KOPT-K1 (cell line): ENCODE measurements at regions not wholly inside any gene's neighbourhood (a gene's known extent, or its start where the extent isn't known, plus 50 kb on each side); places are given as distances from the start of the nearest gene placed in this dataset.

Source experiments
- H3K27ac ChIP-seq: fragments of 200-600 bp; sonication (generic); 2 replicates; pipeline ENCODE4 v1.5.1; 2016; ENCODE audit warnings: antibody characterized with exemption, mild to moderate bottlenecking, low read depth, low read length; ENCODE audit not compliant: poor library complexity, severe bottlenecking
- H3K36me3 ChIP-seq: fragments of 200-600 bp; sonication (generic); 2 replicates; pipeline ENCODE4 v1.5.1; 2017; ENCODE audit warnings: antibody characterized with exemption, mild to moderate bottlenecking, low read length, moderate library complexity; ENCODE audit not compliant: insufficient read depth
- H3K9me3 ChIP-seq: fragments of 200-600 bp; sonication (generic); 2 replicates; pipeline ENCODE4 v1.5.1; 2017; ENCODE audit warnings: antibody characterized with exemption, low read length, mild to moderate bottlenecking; ENCODE audit not compliant: insufficient read depth, poor library complexity, severe bottlenecking

DNA sequence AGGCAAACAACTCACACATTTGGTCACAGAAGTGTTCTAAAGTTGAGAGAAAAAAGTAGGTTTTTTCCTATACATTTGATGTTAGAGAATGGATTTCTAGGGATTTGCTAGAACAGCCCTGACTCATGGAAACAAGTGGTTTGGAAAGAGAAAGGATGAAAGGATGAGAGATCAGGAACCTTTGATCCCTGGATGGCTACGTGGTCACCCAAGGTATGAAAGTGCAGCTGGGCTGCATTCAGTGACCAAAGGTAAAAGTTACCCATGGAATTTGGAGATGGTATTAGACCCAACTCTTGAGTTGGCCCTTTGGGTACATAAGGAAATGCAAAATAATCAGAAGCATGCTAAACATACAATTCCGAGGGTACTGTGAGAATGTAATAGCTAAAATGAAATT is 61.3 kb upstream of the SPIN1 start:
- no peak overlapping the region for H3K27ac ChIP-seq
- no peaks in the 10 kb centered on the region for H3K36me3 ChIP-seq
- no peaks in the 10 kb centered on the region for H3K9me3 ChIP-seq

GRCh38 chr9:88326015-88326414 is 62.2 kb upstream of the SPIN1 start:
- H3K9me3 ChIP-seq, result no peaks in the 10 kb centered on the region
- peak overlapping the region; percentile 91 for H3K27ac ChIP-seq
- H3K36me3 ChIP-seq, result no peaks in the 10 kb centered on the region

DNA sequence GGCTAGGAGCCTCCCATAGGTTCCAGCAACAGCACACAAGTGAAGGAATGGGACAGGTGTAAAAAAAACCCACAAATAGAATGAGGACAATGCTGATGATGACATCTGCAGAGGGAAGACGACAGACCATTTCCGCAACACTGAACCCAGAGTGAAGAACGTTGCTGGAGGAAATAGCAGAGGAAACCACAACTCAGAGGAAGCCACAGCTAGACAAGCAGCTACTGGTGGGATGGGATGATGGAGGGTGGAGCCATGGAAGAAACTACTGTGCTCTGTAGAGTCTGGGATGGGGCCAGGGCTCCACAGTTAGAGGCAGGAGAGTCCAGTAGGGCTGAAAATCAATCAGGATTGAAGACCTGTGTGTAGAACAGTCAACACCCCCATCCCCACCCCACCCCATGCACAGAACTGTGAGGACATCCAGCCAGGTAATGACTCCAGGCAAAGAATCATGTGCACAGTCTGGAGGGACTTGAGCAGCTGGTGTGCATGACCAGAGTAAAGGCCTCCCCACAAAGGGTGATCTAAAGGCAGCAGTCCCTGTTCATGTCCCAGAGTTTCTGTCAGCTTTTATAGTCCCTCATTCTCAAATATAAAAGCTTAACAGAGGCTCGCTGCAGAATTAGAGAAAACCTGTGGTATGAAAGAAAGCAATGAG is 65.2 kb upstream of the SPIN1 start:
- no peaks in the 10 kb centered on the region for H3K36me3 ChIP-seq
- peak overlapping the region; percentile 91 for H3K27ac ChIP-seq
- no peaks in the 10 kb centered on the region for H3K9me3 ChIP-seq

DNA sequence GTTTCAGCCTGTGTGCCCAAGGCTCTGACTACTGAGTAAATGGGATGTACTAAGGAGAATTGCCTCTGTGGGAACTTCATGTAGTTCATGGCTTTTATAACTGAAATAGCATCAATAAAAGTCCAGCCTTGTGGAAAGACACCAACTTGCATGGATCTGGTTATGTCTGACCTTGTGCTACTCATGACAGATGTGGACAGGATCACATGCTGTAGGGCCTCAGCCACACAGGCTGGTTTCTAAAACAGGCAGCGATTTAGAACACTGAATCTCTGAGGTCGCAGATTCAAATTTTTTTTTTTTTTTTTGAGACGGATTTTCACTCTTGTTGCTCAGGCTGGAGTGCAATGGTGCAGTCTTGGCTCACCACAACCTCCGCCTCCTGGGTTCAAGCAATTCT is 66.5 kb upstream of the SPIN1 start:
- H3K36me3 ChIP-seq, result no peaks in the 10 kb centered on the region
- H3K9me3 ChIP-seq, result no peaks in the 10 kb centered on the region
- peak overlapping the region; percentile 91 for H3K27ac ChIP-seq

- no peaks in the 10 kb centered on the region for H3K36me3 ChIP-seq
- peak overlapping the region; percentile 91 for H3K27ac ChIP-seq
- no peaks in the 10 kb centered on the region for H3K9me3 ChIP-seq
These were observed 67.4 kb upstream of the SPIN1 start for GRCh38 chr9:88320748-88321415.

DNA sequence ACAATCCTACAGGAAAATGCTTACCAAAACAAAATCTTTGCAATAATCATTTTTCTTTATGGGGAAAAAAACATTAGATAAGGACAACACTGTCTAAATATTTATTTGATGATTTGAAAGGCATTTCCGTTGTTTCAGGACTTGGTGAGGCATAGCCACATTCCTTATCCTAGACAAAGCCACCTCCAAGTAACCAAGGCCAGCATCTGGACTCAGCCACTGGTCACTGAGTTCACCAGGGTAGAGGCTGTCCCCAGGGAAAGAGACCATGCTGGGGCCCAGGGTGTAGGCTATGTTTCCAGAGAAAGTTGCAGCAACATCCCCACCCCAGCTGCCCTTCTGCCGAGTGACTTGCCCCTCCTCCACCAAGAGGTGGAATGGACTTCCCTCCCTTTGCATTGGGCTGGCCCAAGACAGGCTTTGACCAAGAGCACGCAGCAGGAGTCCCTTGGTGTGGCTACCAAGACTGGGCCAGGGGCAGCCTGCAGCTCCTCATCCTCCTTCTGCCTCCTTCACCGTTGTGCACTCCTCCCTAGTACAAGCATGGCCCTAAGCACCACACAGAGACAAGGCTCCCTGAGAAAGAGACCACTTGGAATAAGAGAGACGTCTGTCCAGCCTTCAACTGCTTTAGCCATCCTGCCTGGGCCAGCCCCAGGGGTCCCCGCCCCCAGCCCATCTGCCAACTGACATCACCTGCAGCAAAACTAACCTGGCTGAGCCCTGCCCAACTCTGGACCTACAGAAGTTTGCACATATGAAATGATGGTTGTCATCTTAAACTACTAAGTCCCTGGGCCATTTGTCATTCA is 68.1 kb upstream of the SPIN1 start:
- no peaks in the 10 kb centered on the region for H3K36me3 ChIP-seq
- no peaks in the 10 kb centered on the region for H3K9me3 ChIP-seq
- peak overlapping the region; percentile 91 for H3K27ac ChIP-seq

DNA sequence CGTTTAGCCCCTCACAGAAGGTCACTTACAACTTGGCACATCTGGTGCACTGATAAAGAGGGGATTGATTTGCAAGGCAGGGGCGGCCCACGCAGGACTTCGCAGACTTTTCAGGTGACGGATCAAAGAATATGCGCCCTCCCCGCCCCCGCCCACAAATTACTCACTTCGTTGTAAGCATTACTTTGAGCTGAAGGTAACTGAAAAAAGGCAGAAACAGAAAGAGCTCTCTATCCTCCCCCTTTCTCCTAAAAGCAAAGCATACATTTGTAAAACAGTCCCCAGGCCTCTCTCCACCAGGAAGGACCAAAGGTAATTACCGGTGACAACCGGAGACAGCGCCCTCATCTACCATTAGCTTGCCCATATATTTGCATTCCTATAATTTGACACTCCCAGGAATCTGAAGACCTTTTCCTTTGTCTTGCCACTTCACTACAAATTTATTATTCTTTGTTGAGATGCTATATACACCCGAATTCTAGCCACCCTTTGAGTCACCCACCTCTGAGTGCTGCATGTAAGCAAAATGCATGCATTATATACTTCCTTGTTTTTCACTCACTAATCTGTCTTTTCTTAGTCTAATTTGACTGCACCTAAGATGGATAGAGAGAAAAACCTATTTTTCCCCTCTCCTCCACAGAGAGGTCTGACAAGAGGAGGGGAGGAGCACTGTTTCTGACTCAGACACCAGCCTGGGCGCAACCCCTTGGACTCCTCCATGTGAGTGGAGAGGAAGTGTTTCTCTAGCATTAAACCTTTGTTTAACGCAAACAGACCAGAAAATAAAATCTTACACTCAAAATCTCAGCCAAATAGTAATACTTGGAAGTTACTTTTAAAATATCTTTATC is 74.7 kb upstream of the SPIN1 start:
- Histone ChIP-seq H3K9me3 (no peaks in the 10 kb centered on the region), H3K36me3 (no peaks in the 10 kb centered on the region), H3K27ac (peak overlapping the region; percentile 13)

DNA sequence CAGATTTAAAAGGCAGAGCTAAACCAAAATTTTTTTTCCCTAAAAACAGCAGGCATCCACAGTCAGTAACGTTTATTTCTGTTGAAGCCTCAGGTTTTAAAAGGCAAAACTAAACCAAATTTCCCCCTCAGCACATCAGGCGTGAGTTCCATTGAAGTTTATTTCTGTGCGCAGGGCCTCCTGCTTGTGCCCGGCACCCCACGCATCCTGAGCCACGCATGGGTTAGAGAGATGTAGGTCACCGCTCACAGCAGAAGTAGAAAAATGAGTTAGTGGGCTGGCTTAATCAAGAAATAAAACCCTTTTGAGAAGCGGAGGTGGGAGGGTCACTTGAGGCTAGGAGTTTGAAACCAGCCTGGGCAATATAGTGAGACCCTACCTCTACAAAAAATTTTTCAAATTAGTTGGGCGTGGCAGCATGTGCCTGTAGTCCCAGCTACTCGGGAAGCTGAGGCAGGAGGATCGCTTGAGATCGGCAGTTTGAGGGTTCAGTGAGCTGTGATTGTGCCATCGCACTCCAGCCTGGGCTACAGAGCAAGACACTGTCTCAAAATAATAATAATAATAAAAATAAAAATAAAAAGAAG is 75.6 kb upstream of the SPIN1 start:
- Histone ChIP-seq H3K27ac (no peak overlapping the region), H3K36me3 (no peaks in the 10 kb centered on the region)

GRCh38 chr9:88312045-88312444 is 76.2 kb upstream of the SPIN1 start:
- H3K9me3 ChIP-seq, result no peaks in the 10 kb centered on the region
- H3K27ac ChIP-seq, result no peak overlapping the region
- H3K36me3 ChIP-seq, result no peaks in the 10 kb centered on the region

More for the DNA sequence above, 75.6 kb upstream of the SPIN1 start:
- H3K9me3 ChIP-seq, result no peaks in the 10 kb centered on the region

- Histone ChIP-seq H3K27ac (no peak overlapping the region), H3K36me3 (no peaks in the 10 kb centered on the region), H3K9me3 (no peaks in the 10 kb centered on the region)
These were observed 77.8 kb upstream of the SPIN1 start for GRCh38 chr9:88310310-88310980.

GRCh38 chr9:88308831-88309560 is 79.2 kb upstream of the SPIN1 start:
- Histone ChIP-seq H3K9me3 (no peaks in the 10 kb centered on the region), H3K27ac (no peak overlapping the region), H3K36me3 (no peaks in the 10 kb centered on the region)

DNA sequence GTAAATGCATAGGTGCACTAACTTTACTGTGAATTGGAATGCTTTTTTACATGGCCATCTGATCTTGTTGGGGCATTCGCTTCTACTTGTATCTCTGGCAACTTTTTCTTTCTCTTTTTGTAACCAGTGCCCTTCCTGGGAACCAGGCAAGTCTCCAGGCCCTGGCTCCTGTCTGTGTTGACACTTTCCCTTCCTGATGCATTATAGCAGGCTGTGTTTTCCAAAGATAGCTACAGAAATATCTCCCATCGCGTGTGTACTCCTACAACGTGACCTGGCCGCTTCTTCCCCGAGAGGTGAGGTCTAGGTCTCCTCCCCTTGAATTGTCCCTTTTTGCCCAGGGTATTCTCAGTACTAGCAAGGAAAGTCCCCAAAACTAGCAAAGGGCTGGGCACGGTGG is 81.1 kb upstream of the SPIN1 start:
- Histone ChIP-seq H3K36me3 (no peaks in the 10 kb centered on the region), H3K9me3 (no peaks in the 10 kb centered on the region), H3K27ac (no peak overlapping the region)

DNA sequence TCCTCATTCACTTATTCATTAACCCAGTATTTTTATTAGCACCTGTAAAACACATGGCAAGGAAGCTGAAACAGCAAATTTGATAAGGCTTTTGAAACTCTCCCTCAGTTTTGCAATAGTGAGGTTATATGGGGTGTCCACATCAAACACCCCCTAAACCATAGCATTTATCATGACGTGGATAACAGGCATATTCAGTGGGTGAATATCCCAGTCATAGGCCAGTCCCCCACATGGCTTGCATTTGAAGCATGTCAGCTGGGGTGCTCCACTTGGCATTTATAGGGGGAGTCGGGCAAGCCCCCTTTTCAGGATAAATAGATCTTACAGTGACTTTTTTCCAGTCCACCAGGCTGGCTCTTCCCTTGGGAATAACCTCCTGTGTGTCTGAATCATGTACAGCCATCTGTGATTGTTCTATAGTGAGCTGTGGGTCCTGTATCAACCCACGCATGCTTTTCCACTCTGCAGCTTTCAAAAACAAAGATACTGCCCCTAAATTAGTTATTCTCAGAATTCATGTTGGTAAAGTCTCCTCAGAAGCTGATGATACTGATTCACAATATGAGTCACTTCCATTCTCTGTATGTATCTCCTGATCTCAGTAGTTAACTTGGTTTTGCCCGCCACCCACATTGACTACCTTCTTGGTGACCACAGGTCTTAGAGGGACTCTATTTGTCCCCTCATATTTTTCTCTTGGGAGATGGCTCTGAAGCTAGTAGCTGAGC is 84.4 kb upstream of the SPIN1 start:
- Histone ChIP-seq H3K27ac (no peak overlapping the region), H3K9me3 (no peaks in the 10 kb centered on the region)

More for the DNA sequence above, 84.4 kb upstream of the SPIN1 start:
- no peaks in the 10 kb centered on the region for H3K36me3 ChIP-seq
